Activated CD8-positive, alpha-beta memory T cell treated with anti-CD3 and anti-CD28 coated beads for 4 hours (primary cell): ENCODE measurements at regions not wholly inside any gene's neighbourhood (a gene's known extent, or its start where the extent isn't known, plus 50 kb on each side); places are given as distances from the start of the nearest gene placed in this dataset.

ENCODE experiments used
- DNase-seq, 2 donors: peaks; one replicate each; pipeline ENCODE4 v3.0.0-alpha.2; 2020; ENCODE audit warnings: low read depth in 2 of 2

DNA sequence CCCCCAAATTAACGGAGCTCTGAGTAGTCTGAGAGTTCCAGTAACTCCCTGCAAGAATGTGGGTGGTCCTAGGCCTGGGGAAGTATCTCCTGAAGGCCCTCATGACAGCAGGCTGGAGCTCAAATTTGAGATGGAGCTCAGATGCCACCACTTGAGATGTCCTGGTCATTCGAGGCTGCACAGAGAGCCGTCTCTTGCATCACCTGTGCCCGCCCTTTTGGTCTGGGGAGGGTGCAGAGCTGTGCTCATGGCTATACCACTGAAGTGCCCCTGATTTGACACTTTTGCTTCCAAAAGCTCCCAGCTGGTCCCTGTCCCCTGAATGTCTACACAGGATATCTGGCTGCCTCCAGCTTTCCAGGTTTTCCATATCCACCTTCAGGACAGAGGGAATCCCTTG lies 214.0 kb upstream of the B3GAT1 start:
- DNase-seq: no peak

DNA sequence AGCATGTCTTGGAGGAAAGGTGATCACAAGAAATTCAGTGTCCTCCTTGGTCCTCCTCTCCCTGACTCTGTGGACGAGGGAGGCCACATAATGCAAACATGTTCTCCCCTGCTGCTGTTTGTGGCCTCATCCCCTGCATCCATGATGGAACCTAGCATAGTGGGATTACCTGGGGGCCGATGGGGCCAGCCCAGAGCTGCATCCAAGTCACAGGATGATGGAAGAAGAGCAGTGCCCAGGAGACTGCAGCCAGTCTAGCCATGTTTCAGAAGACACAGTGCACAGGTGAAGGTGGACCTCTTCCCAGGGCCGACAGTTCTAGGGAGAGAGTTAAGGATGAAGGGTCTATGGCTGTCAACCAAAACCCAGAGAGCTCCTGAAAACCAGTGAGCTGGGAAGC lies 213.6 kb upstream of the B3GAT1 start:
- no peak for DNase-seq

DNA sequence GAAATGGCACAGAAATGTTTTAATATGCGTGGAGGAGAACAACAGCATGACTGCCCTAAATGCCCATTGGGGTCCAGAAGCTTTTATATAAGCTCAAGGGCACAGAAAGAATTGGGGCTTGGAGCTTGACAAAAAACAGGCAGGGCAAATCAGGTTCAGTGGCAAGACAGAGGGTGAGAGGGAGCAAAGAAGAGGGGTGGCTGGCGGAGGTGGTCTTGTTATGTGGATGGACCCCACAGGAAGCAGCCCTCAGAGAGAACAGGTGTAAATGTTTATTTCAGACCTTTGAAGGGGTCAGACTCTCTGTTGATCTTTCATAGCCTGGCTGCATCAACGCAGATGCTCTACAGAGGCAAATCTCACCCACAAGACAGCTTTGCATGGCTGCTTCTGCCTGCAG lies 213.1 kb upstream of the B3GAT1 start:
- no peak for DNase-seq

DNA sequence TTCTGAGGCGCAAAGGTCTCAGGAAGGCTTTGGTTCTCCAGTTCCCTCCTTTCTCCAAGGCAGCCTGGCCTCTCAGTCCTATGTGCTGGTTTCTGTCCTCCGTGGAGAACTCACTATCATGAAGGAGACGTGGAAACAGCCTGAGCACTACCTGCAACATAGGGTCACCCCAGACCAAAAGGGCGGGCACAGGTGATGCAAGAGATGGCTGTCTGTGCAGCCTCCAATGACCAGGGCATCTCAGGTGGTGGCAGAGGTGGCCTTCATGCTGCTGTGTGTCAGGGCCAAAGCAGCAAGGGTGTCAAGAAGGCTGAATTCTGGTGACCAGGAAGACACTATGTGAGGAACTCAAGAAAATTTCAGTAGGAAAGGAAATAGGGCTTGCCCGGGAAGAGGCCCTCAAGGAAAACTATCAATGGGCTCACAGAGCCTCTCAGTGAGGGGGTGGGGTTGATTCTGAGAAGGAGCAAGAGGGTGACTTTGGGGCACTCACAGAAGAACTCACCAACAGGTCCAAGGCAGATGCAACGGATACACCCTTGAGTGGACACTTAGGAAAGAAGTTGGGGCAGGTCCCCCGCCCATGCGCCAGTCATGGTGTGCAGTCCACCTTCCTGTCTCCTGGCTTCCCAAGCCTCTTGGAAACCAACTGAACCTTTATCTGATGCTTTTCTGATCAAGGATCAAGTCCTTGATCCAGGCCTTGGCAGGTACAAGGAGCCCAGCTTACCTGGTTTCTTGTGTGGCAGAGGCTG lies 212.3 kb upstream of the B3GAT1 start:
- DNase-seq: no peak

DNA sequence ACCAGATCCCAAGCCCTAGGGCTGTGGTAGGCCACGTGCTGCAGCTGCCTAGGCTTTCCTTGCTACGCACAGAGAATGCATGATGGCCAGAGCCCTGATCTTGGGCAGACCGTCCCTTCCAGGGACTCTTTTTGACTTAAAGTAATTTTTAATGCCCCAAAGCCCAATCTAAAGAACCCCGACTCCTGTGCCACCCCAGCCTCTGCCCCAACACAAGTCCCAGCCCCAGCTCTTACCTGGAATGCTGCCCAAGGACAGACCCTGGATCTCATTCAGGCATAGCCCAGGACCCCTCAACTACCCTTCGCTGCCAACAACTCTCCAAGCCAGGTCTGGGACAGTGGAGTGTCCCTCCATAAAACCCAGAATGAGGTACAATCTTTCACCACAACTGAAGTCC lies 211.7 kb upstream of the B3GAT1 start:
- no peak for DNase-seq

DNA sequence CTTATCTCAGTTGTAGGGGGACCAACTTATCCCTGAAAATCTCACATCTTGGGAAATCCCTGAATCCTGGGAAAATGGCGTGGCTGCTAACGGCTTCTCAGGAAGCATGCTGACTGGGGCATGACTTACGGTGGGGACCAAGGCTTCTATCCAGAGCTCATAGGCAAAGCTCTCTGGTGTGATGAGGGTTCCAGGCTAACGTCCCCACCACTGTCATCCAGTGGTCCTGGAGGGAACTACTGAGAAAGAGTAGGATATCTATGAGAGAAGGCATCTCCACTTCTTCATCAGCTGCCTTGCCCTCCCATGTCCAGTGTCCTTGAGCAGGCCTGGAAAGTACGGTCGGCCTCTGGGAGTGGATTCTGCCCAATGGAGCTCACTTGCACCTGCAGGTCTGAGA lies 210.4 kb upstream of the B3GAT1 start:
- DNase-seq: no peak

DNA sequence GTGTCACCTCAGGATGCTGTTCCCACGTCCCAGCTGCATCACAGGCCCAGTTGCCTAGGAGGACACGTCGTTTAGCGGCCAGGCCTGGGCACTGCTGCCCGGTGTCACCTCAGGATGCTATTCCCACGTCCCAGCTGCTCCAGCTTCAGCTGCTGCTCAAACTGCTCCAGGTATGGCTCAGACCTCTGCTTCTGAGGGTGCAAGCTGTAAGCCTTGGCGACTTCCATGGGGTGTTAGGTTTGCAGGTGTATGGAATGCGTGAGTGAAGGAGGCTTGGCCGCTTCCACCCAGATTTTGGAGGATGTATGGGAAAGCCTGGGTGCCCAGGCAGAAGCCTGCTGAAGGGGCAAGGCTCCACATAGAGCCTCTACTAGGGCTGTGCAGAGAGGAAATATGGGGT lies 205.3 kb upstream of the B3GAT1 start:
- no peak for DNase-seq

DNA sequence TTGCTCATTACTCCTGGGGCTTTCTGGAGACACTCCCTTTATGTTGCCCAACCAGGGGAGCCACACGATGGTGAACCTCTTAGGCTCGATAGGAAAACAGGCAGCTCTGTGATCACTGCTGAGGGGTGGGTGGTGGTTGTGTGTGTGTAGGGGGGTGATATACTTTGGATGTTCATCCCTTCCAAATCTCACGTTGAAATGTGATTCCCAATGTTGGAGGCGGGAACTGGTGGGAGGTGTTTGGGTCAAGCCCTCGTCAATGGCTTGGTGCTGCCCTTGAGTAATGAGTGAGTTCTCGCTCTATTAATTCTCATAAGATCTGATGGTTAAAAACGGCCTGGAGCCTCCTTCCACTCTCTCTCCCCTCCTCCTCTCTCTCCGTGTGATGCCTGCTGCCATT lies 204.0 kb upstream of the B3GAT1 start:
- DNase-seq: no peak

DNA sequence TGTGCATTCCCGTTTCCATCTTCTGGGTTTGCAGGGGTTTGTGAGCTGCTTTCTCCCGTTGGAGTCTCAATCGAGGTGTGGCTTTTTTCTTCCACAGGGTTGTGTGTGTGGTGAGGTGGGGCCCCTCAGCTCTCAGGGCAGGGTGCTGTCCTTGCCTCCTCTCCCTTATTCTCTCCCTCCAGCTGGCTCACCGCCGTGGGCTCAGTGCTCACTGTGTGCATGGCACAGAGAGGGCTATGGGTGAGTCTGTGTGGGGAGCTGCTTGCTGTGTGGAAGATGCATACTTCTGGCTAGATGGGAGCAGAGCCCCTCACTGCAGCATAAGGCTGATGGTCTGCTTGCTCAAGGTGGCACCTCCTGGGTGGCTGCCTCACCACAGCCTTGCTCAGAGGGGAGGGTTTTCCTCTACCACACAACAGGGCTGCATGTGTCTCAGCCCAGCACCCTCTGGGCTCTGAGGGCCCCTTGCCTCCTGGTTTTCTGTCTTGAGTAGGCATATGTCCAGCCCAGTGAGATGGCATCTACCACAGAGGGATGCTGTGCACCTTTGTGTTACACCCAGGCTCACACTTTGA lies 203.1 kb upstream of the B3GAT1 start:
- no peak for DNase-seq

DNA sequence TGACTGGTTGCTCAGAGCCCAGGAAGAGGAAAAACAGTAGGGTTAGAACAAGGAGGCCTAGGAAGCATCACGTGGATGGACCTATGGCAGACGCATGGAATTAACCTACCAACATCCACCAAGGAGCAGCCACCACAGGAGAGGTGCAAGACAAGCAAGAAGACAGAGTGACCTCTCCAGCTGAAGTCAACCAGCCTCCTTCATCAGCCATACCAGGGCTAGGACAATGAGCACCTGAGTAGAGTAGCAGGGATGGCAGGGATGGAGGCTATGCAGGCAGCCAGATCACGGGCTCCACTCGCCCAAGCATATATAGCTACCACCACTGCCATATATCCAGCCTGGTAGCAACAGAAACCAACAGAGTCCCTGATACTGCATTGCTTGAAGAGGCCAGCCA lies 202.1 kb upstream of the B3GAT1 start:
- DNase-seq: no peak

DNA sequence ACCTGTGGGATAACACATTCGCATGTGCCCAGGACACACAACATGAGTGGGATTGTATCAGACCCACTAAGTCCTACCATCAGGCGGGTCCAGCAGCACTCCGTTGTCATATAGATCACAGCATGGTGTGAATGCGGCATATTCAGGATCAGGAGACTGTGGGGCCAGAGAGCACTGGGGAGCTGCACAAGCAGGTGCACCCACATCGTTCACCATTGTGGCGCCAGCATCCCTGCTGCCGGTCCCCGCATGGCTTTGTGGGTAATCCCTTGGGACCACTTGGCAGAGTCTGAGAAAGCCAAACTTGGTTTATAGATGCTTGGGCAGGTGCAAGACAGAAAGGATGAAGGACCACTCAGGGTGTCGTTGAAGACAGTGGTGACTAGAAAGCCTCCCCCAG lies 201.6 kb upstream of the B3GAT1 start:
- no peak for DNase-seq

DNA sequence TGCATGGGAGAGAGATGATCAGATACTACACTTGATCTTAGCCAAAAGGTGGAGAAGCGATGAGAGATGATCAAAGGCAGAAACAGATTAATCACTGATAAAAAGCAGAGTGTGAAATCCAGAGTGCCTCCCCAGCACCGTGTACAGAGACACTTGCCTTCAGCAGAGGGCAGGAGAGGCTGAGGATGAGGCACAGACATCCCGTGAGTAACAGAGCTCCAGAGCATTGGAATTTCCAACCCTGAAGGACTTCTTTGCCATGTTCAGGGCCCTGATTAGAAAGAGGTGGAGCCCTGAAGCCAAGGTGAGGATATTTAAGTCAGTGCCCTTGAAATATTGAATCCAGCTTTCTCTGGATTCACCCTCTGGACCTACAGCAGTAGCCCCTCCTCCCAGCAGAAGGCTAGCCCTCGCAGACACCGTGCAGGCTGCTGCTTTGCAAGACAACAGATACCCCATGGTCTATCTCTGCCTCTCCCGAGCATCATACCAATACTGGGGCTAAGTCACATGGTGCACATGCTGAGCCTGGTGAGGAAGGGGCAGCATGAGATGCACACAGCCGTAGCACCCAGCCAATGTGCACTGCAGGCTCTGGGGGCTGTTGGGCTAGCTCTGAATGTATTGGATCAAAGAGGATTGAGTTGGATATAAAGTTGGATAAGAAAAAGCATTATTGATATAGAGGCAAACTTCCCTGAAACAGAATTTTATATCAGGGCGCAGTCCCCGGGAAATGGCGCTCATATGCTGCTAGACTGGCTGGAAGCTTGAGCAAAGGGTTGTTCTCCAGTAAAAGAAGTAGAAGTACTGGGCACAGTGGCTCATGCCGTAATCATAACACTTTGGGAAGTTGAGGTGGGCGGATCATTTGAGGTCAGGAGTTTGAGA lies 200.3 kb upstream of the B3GAT1 start:
- DNase-seq: no peak

DNA sequence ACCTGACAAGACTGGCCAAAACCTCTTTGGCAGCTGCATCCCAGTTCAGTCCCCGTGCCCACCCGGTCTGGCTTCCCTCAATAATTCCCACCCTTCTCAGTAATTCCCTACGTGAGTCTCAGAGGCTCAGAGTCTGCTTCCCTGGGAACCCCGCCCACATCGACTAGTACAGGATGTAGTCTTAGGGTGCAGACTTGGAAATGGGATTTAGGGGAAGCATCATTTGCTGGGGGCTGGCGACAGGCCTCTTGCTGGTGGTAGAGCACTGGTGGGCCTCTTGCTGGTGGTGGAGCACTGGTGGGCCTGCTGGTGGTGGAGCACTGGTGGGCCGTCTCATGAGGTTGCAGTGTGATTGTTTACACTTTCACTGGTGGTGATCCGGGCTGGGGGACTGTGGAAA lies 199.5 kb upstream of the B3GAT1 start:
- no peak for DNase-seq

DNA sequence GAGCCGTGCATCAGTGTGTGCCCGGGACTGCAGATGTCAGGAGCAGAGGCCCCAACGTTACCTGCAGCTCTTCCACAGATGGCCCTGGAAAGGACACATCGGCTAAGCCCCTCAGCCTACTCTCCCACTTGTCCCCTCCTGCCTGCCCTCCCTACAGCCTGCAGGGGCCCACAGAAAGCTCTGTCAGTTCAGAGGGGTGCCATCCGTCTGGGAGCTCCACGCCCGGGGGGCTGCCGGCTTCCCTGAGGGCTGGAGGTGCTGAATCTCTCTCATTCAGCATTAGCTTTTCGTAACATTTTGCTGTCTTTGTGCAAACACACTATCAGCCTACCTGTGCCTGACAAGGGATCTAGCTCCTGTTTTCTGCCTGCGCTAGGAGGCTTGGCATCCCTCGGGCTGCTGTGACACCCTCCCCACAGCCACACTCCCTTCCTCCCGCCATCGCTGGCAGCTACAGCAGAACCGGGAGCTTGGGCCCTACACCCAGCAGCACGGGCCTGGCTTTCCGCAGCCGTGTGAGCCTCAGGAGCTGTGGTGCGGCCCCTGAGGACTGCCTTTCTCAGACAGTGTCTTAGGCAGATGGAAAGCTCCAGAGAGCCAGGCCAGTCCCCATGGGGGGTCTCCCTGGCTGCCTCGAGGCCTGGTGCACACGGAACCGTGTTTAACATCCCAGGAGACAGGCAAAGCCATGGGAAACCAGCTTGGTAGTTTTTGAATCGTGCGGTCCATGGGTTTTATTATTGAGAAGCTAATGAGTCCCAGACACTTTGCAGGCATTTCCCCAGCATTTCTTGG lies 198.3 kb upstream of the B3GAT1 start:
- DNase-seq: no peak

DNA sequence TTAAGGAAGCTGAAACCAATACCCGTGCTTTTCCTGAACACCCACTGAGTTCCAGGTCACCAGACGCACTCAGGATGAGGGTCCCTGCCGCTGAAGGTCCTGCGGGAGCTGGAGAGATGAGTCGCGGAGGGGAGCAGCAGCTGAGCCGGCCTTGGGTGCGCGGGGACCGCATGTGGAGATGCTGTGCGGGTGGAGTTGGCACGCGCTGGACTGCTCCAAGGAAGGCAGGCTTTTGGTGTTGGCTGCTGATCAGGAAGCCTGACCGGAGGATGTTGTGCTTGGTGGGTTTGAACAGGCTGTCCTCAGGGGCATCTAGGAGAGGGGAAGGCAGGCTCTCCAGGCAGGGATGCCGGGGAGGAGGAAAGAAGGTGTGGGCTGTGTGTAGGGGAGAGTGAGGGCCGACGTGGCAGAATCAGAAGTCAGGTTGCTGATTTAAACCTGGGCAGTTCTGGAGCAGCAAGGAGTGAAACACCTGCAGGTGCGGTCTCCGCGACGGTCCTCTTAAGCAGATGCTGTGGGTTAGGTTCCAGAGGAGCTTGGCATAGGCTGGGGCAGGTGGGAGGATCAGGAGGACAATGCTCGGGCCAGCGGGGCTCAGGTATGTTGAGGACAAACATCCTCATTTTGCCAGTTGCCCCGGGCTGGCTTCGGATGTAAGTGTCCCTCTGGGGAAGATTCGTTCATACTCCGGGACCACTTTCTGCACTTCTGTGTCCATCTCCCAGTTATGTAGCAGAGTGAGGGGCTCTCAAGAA lies 197.5 kb upstream of the B3GAT1 start:
- DNase-seq: no peak

DNA sequence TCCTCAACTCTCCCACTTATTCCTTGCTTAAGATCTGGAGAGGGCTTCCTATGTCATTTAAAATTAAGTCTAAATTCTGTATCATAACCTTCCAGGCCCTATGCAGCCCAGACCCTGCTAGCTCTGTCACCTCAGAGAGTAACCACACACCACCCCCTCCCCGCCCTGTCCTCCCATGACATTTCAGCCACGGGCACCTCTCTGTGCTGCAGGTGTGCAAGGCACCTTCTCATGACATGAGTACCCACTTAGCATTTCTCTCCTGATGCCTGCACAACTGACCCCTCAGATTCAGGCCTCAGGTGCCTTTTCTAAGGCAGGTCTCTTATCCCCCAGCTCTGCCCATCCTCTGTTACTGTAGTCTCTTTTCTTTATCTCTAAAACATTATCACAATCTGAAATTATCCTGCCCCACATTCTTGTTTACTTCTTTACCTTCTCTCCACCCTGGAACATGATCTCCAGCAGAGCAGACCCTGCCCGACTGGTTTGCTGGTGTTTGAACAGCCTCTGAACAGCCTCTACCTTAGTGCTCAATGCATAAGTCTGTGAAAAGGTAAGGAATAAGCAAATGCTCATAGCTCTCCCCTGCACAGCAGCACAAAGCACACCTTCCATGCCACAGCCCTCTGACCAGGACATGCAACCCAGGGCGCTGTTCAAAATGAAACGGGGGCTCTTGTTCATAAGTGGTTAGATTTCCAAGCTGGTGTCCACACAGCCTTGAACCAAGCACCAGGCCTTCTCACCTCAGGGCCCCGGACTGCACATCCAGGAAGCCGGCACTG lies 196.1 kb upstream of the B3GAT1 start:
- no peak for DNase-seq

DNA sequence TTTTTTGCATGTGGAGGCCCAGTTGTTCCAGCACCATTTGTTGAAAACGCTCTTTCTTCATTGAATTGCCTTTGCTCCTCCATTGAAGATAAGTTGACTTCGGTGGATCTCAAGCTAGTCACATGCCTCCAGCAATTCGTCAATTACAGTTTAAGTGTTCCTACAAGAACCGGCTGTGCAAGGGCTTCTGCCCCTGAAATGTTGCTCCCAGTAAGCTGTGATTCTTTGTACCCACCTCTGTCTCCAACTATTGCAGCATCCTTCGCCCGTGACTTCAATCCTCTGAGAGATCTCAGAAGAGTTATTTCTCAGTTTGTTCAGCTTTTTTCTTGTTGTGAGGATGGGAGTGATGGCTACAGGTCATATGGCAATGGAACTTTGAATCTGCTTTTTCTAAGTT lies 194.2 kb upstream of the B3GAT1 start:
- no peak for DNase-seq

DNA sequence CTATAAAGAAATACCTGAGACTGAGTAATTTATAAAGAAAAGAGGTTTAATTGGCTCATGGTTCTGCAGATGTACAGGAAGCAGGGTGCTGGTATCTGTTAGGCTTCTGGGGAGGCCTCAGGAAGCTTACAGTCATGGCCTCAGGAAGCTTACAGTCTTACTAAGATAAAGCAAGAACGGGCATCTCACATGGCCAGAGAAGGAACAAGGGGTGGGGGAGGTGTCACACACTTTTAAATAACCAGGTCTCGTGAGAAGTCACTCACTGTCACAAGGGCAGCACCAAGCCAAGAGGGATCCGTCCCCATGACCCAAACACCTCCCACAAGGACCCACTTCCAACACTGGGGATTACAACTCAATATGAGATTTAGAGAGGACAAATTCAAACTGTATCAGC lies 192.8 kb upstream of the B3GAT1 start:
- DNase-seq: no peak

DNA sequence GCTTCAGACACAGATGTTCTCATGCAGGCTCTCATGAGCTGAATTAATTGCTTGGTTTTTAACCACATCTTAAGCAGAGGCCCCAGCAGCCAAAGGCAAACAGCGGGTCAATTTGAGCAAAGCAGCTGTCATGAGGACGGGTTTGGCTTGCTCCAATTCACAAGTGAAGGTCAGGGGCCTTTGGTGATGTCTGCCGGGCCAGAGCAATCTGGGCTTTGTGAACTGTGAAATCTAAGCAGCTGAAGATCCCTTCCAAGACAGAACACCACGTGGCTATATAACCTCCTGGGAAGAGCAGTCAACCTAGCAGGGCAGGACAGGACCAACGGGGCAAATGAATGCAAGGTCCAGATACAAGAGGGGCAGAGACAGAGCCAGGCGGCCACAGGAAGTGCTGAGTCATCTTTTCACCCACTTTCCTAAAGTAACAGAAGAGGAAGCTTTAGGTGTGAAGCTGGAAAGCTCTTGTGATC lies 187.3 kb upstream of the B3GAT1 start:
- no peak for DNase-seq

DNA sequence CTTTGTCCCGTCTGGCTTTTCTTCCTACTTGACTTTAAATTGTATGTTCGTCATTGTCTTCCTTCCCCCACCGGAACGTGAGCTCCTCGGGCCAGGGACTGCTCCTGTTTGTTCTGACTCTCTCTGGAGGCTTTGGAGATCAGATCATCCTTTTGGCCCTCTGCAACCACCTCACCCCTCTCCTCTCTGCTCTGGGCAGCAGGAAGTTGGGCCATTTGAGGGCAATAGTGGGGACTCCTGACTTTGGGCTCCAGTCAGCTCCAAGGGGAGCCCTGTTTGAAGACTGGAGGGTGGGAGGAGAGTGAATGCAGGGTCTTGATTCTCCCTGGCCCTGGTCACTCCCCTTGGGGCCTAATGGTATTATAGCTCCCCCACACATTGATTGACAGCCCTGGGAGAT lies 186.3 kb upstream of the B3GAT1 start:
- DNase-seq: no peak
